Osteoblast (primary cell): ENCODE measurements at regions not wholly inside any gene's neighbourhood (a gene's known extent, or its start where the extent isn't known, plus 50 kb on each side); places are given as distances from the start of the nearest gene placed in this dataset.
A peak's percentile ranks its signal among the peaks of the same experiment; 100 is the strongest.

Source experiments
- DNase-seq: peaks from one replicate; pipeline ENCODE4 v3.0.0; 2011; ENCODE audit warnings: low spot score, mixed read lengths; ENCODE audit not compliant: insufficient read length; ENCODE audit errors: missing footprints
- H2AFZ ChIP-seq: 2 replicates; pipeline ENCODE4 v1.6.0; 2011; ENCODE audit warnings: mild to moderate bottlenecking, low read length
- H3K27ac ChIP-seq: 2 replicates; pipeline ENCODE4 v1.5.1; 2011; ENCODE audit warnings: mild to moderate bottlenecking, low read depth, low read length, moderate library complexity
- H3K27me3 ChIP-seq: 2 replicates; pipeline ENCODE4 v1.6.0; 2012; ENCODE audit warnings: mild to moderate bottlenecking, control low read depth, inconsistent platforms, low read length, moderate library complexity; ENCODE audit not compliant: insufficient read depth
- H3K36me3 ChIP-seq: 2 replicates; pipeline ENCODE4 v1.5.1; 2011; ENCODE audit warnings: mild to moderate bottlenecking, low read length, control low read depth, moderate library complexity; ENCODE audit not compliant: insufficient read depth
- H3K4me1 ChIP-seq: 2 replicates; pipeline ENCODE4 v1.5.1; 2011; ENCODE audit warnings: mild to moderate bottlenecking, low read length, control low read depth, moderate library complexity; ENCODE audit not compliant: insufficient read depth
- H3K4me2 ChIP-seq: 2 replicates; pipeline ENCODE4 v1.6.0; 2011; ENCODE audit warnings: mild to moderate bottlenecking, low read length; ENCODE audit not compliant: insufficient read depth
- H3K4me3 ChIP-seq: fragments of 200-600 bp; sonication (generic); 3 replicates; pipeline ENCODE4 v1.5.1; 2012; ENCODE audit warnings: mild to moderate bottlenecking, low read length, inconsistent platforms; ENCODE audit not compliant: insufficient read depth
- H3K79me2 ChIP-seq: 2 replicates; pipeline ENCODE4 v1.6.0; 2012; ENCODE audit warnings: mild to moderate bottlenecking, low read length, control low read depth, inconsistent platforms; ENCODE audit not compliant: insufficient read depth
- H3K9me3 ChIP-seq: 2 replicates; pipeline ENCODE4 v1.5.1; 2011; ENCODE audit warnings: low read depth, low read length, control low read depth
- H4K20me1 ChIP-seq: 2 replicates; pipeline ENCODE4 v1.6.0; 2012; ENCODE audit warnings: mild to moderate bottlenecking, low read length, control low read depth; ENCODE audit not compliant: insufficient read depth
- TF ChIP-seq, protein P1 (sequence below): IDR thresholded peaks from 2 replicates; pipeline ENCODE4 v1.5.1; 2011; ENCODE audit warnings: mild to moderate bottlenecking, low read depth, low read length, moderate library complexity; ENCODE audit errors: extremely low read depth

DNA sequence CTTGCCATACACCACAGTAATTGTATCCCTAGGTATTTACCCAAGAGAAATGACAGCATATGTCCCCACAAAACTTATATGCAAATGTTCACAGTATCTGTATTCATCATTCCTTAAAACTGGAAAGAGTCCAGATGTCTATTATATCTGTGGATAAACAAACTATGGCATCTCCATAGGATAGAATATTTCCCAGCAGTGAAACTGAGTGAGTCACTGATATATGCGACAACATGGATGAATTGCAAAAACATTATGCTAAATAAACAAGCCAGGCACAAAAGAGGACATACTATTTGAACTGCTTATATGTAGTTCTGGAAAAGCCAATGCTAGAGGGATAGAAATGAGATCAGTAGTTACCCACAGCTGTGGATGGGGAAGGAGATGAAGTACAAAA is 359.4 kb upstream of the DSEL start:
- H3K27ac ChIP-seq = no peak overlapping the region
- H4K20me1 ChIP-seq = no peaks in the 10 kb centered on the region
- H2AFZ ChIP-seq = no peak overlapping the region
- no peak for DNase-seq
- H3K36me3 ChIP-seq = no peaks in the 10 kb centered on the region
- no peak overlapping the region for H3K4me3 ChIP-seq
- no peaks in the 10 kb centered on the region for H3K27me3 ChIP-seq
- H3K79me2 ChIP-seq = no peaks in the 10 kb centered on the region
- TF ChIP-seq, protein P1, sequence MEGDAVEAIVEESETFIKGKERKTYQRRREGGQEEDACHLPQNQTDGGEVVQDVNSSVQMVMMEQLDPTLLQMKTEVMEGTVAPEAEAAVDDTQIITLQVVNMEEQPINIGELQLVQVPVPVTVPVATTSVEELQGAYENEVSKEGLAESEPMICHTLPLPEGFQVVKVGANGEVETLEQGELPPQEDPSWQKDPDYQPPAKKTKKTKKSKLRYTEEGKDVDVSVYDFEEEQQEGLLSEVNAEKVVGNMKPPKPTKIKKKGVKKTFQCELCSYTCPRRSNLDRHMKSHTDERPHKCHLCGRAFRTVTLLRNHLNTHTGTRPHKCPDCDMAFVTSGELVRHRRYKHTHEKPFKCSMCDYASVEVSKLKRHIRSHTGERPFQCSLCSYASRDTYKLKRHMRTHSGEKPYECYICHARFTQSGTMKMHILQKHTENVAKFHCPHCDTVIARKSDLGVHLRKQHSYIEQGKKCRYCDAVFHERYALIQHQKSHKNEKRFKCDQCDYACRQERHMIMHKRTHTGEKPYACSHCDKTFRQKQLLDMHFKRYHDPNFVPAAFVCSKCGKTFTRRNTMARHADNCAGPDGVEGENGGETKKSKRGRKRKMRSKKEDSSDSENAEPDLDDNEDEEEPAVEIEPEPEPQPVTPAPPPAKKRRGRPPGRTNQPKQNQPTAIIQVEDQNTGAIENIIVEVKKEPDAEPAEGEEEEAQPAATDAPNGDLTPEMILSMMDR = no peak
- no peaks in the 10 kb centered on the region for H3K9me3 ChIP-seq
- no peak overlapping the region for H3K4me2 ChIP-seq
- H3K4me1 ChIP-seq = no peaks in the 10 kb centered on the region

DNA sequence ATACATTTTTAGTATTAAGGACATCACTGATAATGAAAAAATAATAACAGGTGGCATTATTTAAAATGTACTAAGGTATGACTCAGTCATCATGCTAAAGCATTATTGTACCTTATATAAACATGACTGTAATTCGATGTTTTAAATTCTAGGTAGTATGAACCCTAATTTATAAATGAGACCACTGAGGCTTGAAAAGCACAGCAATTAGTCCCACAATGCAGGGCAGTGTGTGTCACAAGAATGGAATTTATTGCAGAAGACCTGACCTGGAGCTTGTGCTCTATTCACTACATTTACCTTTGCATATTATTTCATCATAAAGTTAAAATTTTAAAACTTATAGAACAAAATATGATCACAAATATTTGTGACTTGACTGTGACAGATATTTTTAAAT is 358.5 kb upstream of the DSEL start:
- Histone ChIP-seq H3K4me1 (no peaks in the 10 kb centered on the region), H3K27ac (no peak overlapping the region), H3K27me3 (no peaks in the 10 kb centered on the region), H3K9me3 (no peaks in the 10 kb centered on the region), H2AFZ (no peak overlapping the region), H3K36me3 (no peaks in the 10 kb centered on the region), H3K4me2 (no peak overlapping the region), H4K20me1 (no peaks in the 10 kb centered on the region), H3K79me2 (no peaks in the 10 kb centered on the region), H3K4me3 (no peak overlapping the region)
- DNase-seq = no peak
- TF ChIP-seq, protein P1 = no peak

DNA sequence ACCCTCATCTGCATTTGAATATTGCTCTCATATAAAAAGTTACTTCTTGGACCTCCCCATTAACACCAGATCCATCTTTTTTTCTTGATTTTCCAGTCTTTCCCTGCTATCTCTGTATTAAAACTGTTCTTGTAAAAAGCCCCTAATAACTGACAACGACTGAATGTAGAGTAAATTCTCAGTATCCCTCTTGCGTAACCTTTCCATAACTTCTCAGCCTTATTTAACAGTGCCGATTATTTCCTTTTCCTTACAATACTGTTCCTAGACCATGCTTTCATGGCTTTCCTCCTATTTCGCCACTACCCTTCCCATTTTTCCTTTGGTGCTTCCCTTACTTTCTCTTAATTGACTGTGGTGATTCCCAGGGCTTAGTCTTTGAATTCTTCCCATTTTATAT is 348.9 kb upstream of the DSEL start:
- Histone ChIP-seq H3K27ac (peak overlapping the region; percentile 63), H3K27me3 (no peaks in the 10 kb centered on the region), H3K79me2 (no peaks in the 10 kb centered on the region), H3K9me3 (no peaks in the 10 kb centered on the region), H3K4me1 (peaks cover 31% of the 10 kb centered on the region), H3K4me3 (no peak overlapping the region), H4K20me1 (no peaks in the 10 kb centered on the region), H3K4me2 (peak overlapping the region; percentile 24), H2AFZ (no peak overlapping the region), H3K36me3 (no peaks in the 10 kb centered on the region)
- no peak for DNase-seq
- TF ChIP-seq, protein P1 = no peak

DNA sequence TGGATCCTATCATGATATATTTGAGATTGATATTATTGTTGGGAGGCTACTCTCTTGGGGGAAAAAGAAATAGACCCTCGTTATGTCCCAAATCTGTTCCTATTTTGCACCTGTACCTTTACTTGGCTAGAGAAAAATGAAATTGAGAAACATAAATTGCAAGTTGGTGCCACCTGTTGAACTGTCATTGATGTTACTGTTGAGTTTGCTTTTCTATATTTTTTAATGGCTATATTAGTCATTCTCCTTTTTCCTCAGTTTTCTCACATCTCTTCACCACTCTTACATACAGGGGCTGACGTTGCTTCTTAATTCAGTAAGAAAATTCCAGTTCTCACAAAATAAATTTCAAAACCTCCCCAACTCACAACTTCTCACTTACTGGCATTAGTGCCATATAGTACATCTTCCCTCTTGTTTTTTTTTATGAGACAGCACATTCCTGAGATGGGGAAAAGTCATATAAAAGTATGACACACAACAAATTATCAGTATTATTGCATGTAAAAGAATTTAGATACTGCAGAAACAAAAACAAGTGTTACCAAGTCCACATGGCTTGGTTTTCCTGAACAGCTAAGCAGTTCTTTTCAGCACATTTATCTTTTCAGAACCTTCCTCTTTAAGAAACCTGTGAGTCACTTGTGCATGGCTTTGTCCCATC is 348.3 kb upstream of the DSEL start:
- H3K27ac ChIP-seq = peak overlapping the region; percentile 63
- peak; percentile 50 for DNase-seq
- no peaks in the 10 kb centered on the region for H3K9me3 ChIP-seq

More for the DNA sequence above, 348.3 kb upstream of the DSEL start:
- H3K79me2 ChIP-seq = no peaks in the 10 kb centered on the region
- H3K4me3 ChIP-seq = no peak overlapping the region
- H3K4me2 ChIP-seq = peak overlapping the region; percentile 24
- H3K27me3 ChIP-seq = no peaks in the 10 kb centered on the region
- H3K36me3 ChIP-seq = no peaks in the 10 kb centered on the region
- TF ChIP-seq, protein P1 = peak; percentile 19
- H3K4me1 ChIP-seq = peaks cover 31% of the 10 kb centered on the region
- H2AFZ ChIP-seq = no peak overlapping the region
- no peaks in the 10 kb centered on the region for H4K20me1 ChIP-seq
